ENCODE measurements at regions not wholly inside any gene's neighbourhood (a gene's known extent, or its start where the extent isn't known, plus 50 kb on each side); places are given as distances from the start of the nearest gene placed in this dataset.

GRCh38 chr21:32190493-32191144 lies 88.2 kb downstream of the MIS18A start:
- Mint-ChIP-seq H3K36me3 (ENCODE audit: low read depth) (no peaks in the 10 kb centered on the region), H3K9me3 (ENCODE audit: low read depth) (no peaks in the 10 kb centered on the region)

GRCh38 chr21:32189688-32190483 lies 89.0 kb downstream of the MIS18A start:
- no peaks in the 10 kb centered on the region for H3K4me1 Mint-ChIP-seq (ENCODE audit: low read depth)
- H3K4me3 Mint-ChIP-seq (ENCODE audit: unreplicated experiment): no peak overlapping the region
- peaks cover 28% of the 10 kb centered on the region for H3K27me3 Mint-ChIP-seq (ENCODE audit: low read depth)
- H3K36me3 Mint-ChIP-seq (ENCODE audit: low read depth): no peaks in the 10 kb centered on the region
- no peaks in the 10 kb centered on the region for H3K9me3 Mint-ChIP-seq (ENCODE audit: low read depth)
- no peak overlapping the region for H3K27ac Mint-ChIP-seq (ENCODE audit: unreplicated experiment)
- TF ChIP-seq CTCF (IDR thresholded peaks at IDR 0.05): no peak
- DNase-seq (ENCODE audit: low spot score): no peak

More at GRCh38 chr21:32190493-32191144, 88.2 kb downstream of the MIS18A start:
- TF ChIP-seq CTCF (IDR thresholded peaks at IDR 0.05): no peak
- Mint-ChIP-seq H3K27ac (ENCODE audit: unreplicated experiment) (no peak overlapping the region), H3K4me3 (ENCODE audit: unreplicated experiment) (no peak overlapping the region), H3K4me1 (ENCODE audit: low read depth) (no peaks in the 10 kb centered on the region), H3K27me3 (ENCODE audit: low read depth) (peaks cover 20% of the 10 kb centered on the region)
- DNase-seq (ENCODE audit: low spot score): no peak

GRCh38 chr21:32186804-32187203 lies 92.0 kb downstream of the MIS18A start:
- no peaks in the 10 kb centered on the region for H3K36me3 Mint-ChIP-seq (ENCODE audit: low read depth)
- H3K9me3 Mint-ChIP-seq (ENCODE audit: low read depth): no peaks in the 10 kb centered on the region
- H3K4me3 Mint-ChIP-seq (ENCODE audit: unreplicated experiment): no peak overlapping the region
- DNase-seq (ENCODE audit: low spot score): no peak
- no peaks in the 10 kb centered on the region for H3K4me1 Mint-ChIP-seq (ENCODE audit: low read depth)
- TF ChIP-seq CTCF (IDR thresholded peaks at IDR 0.05): no peak
- H3K27ac Mint-ChIP-seq (ENCODE audit: unreplicated experiment): no peak overlapping the region
- H3K27me3 Mint-ChIP-seq (ENCODE audit: low read depth): peaks cover 28% of the 10 kb centered on the region

- DNase-seq (ENCODE audit: low spot score): no peak
- Mint-ChIP-seq H3K4me1 (ENCODE audit: low read depth) (no peaks in the 10 kb centered on the region), H3K27ac (ENCODE audit: unreplicated experiment) (no peak overlapping the region), H3K27me3 (ENCODE audit: low read depth) (peaks cover 24% of the 10 kb centered on the region), H3K4me3 (ENCODE audit: unreplicated experiment) (no peak overlapping the region), H3K9me3 (ENCODE audit: low read depth) (no peaks in the 10 kb centered on the region), H3K36me3 (ENCODE audit: low read depth) (no peaks in the 10 kb centered on the region)
- no peak for TF ChIP-seq CTCF (IDR thresholded peaks at IDR 0.05)
These were observed 93.1 kb downstream of the MIS18A start for GRCh38 chr21:32185726-32186125.

- H3K36me3 Mint-ChIP-seq (ENCODE audit: low read depth): no peaks in the 10 kb centered on the region
- H3K27me3 Mint-ChIP-seq (ENCODE audit: low read depth): peaks cover 22% of the 10 kb centered on the region
- no peaks in the 10 kb centered on the region for H3K9me3 Mint-ChIP-seq (ENCODE audit: low read depth)
- no peak overlapping the region for H3K27ac Mint-ChIP-seq (ENCODE audit: unreplicated experiment)
- TF ChIP-seq CTCF (IDR thresholded peaks at IDR 0.05): no peak
- no peak for DNase-seq (ENCODE audit: low spot score)
- no peak overlapping the region for H3K4me3 Mint-ChIP-seq (ENCODE audit: unreplicated experiment)
- H3K4me1 Mint-ChIP-seq (ENCODE audit: low read depth): no peaks in the 10 kb centered on the region
These were observed 93.7 kb downstream of the MIS18A start for GRCh38 chr21:32185103-32185502.
